ENCODE measurements at regions not wholly inside any gene's neighbourhood (a gene's known extent, or its start where the extent isn't known, plus 50 kb on each side); places are given as distances from the start of the nearest gene placed in this dataset.

GRCh38 chr4:108430921-108431320 lies 189.5 kb upstream of the RPL34 start:
- TF ChIP-seq NFE2 (CRISPR knock-in tag; IDR thresholded peaks at IDR 0.05) (no peak), MAFF (IDR thresholded peaks at IDR 0.05; ENCODE audit: low read depth, low read length) (peak; percentile 66), MAFK (conservative IDR thresholded peaks at IDR 0.05 in 1 of 2, IDR thresholded peaks at IDR 0.05 in 1 of 2; ENCODE audit: low read length in 2 of 2) (peak; percentile 44 to 79; a peak in 3 of 4 replicates), JDP2 (CRISPR knock-in tag; IDR thresholded peaks at IDR 0.05; ENCODE audit: borderline replicate concordance) (no peak), STAT5B (CRISPR knock-in tag; IDR thresholded peaks at IDR 0.05) (no peak), ZNF616 (CRISPR knock-in tag; IDR thresholded peaks at IDR 0.05; ENCODE audit: low read depth) (no peak)
- H3K4me1 ChIP-seq (ENCODE audit: insufficient read depth, low read length), result no peaks in the 10 kb centered on the region
- H3K36me3 ChIP-seq (replicated peaks in 1 of 2; ENCODE audit: control insufficient read depth in 1 of 2, insufficient read depth in 2 of 2, low read length in 2 of 2), result no peaks in the 10 kb centered on the region
- DNase-seq (ENCODE audit: low spot score) (no peak), ATAC-seq (no peak), FAIRE-seq (no peak)
- no peak overlapping the region for H3K4me2 ChIP-seq (ENCODE audit: low read depth, low read length)
- H4K20me1 ChIP-seq (ENCODE audit: insufficient read depth, low read length), result no peaks in the 10 kb centered on the region
- WGBS (ENCODE audit: low lambda C conversion rate), result 16% methylated on average over 3 of the region's 3 CpGs
- H3K4me3 ChIP-seq (replicated peaks in 1 of 3; ENCODE audit: insufficient read depth in 1 of 3, low read depth in 2 of 3, low read length in 3 of 3), result no peak overlapping the region
- H3K79me2 ChIP-seq (ENCODE audit: insufficient read depth, low read length), result no peaks in the 10 kb centered on the region
- in situ Hi-C loops (cut with HindIII; ENCODE audit: extremely low pct_ligation_motif_present, low pct_unique_long_range_greater_than_20kb) (no loop called here), intact Hi-C loops (cut with micrococcal nuclease; ENCODE audit: unreplicated experiment) (no loop called here)
- H3K9me3 ChIP-seq (ENCODE audit: low read length), result no peaks in the 10 kb centered on the region
- no peak overlapping the region for H3K9ac ChIP-seq (ENCODE audit: insufficient read depth, low read depth, low read length)
- no peaks in the 10 kb centered on the region; a peak in 1 of 5 replicates for H3K27me3 ChIP-seq (ENCODE audit: control insufficient read depth in 1 of 2, insufficient read depth in 2 of 2, low read length in 2 of 2)
- no peak overlapping the region for H3K27ac ChIP-seq (ENCODE audit: extremely low read length, insufficient read depth, low read length)
- BruUV-seq (replicated peaks), result no TSS peak
- ChIA-PET POLR2A (no interaction called here), CTCF (ENCODE audit: low intra/inter-chr PET ratio, low total read pairs) (no interaction called here)
- H2AFZ ChIP-seq (ENCODE audit: low read length), result no peak overlapping the region

- H3K79me2 ChIP-seq (ENCODE audit: insufficient read depth, low read length), result no peaks in the 10 kb centered on the region
- no peak overlapping the region for H3K4me2 ChIP-seq (ENCODE audit: low read depth, low read length)
- no TSS peak for BruUV-seq (replicated peaks)
- POLR2A ChIA-PET, result no interaction called here
- FAIRE-seq (no peak), ATAC-seq (no peak), DNase-seq (ENCODE audit: low spot score) (no peak)
- no peaks in the 10 kb centered on the region; a peak in 1 of 5 replicates for H3K27me3 ChIP-seq (ENCODE audit: control insufficient read depth in 1 of 2, insufficient read depth in 2 of 2, low read length in 2 of 2)
- no peak overlapping the region for H3K9ac ChIP-seq (ENCODE audit: insufficient read depth, low read depth, low read length)
- no peaks in the 10 kb centered on the region for H3K4me1 ChIP-seq (ENCODE audit: insufficient read depth, low read length)
- intact Hi-C loops (cut with micrococcal nuclease; ENCODE audit: unreplicated experiment), result no loop called here
- no peaks in the 10 kb centered on the region for H4K20me1 ChIP-seq (ENCODE audit: insufficient read depth, low read length)
- H3K36me3 ChIP-seq (replicated peaks in 1 of 2; ENCODE audit: control insufficient read depth in 1 of 2, insufficient read depth in 2 of 2, low read length in 2 of 2), result no peaks in the 10 kb centered on the region
- WGBS (ENCODE audit: low lambda C conversion rate), result 6% methylated on average over 1 of the region's 1 CpG
- H3K9me3 ChIP-seq (ENCODE audit: low read length), result no peaks in the 10 kb centered on the region
- CTCF ChIA-PET (ENCODE audit: low intra/inter-chr PET ratio, low total read pairs), result no interaction called here
- H3K27ac ChIP-seq (ENCODE audit: extremely low read length, insufficient read depth, low read length), result no peak overlapping the region
- no peak overlapping the region for H3K4me3 ChIP-seq (replicated peaks in 1 of 3; ENCODE audit: insufficient read depth in 1 of 3, low read depth in 2 of 3, low read length in 3 of 3)
- in situ Hi-C loops (cut with HindIII; ENCODE audit: extremely low pct_ligation_motif_present, low pct_unique_long_range_greater_than_20kb), result no loop called here
- H2AFZ ChIP-seq (ENCODE audit: low read length), result no peak overlapping the region
- TF ChIP-seq CBX2 (IDR thresholded peaks at IDR 0.05; ENCODE audit: low read depth, low read length) (no peak), CBX2 (CRISPR knock-in tag; IDR thresholded peaks at IDR 0.05; ENCODE audit: low read depth) (no peak), KDM5B (CRISPR knock-in tag; IDR thresholded peaks at IDR 0.05; ENCODE audit: borderline replicate concordance) (no peak), ZSCAN5A (CRISPR knock-in tag; IDR thresholded peaks at IDR 0.05; ENCODE audit: borderline replicate concordance) (no peak), YEATS4 (CRISPR knock-in tag; IDR thresholded peaks at IDR 0.05; ENCODE audit: borderline replicate concordance) (no peak), DZIP1 (CRISPR knock-in tag; IDR thresholded peaks at IDR 0.05) (no peak), ZNF280D (CRISPR knock-in tag; IDR thresholded peaks at IDR 0.05) (no peak)
Observed at GRCh38 chr4:108429662-108430061, 190.7 kb upstream of the RPL34 start.
